Epithelial cell of proximal tubule (primary cell): ENCODE measurements at regions not wholly inside any gene's neighbourhood (a gene's known extent, or its start where the extent isn't known, plus 50 kb on each side); places are given as distances from the start of the nearest gene placed in this dataset.
A peak's percentile ranks its signal among the peaks of the same experiment; 100 is the strongest.
"Not testable (repeated sequence)": the region's sequence is repeated elsewhere in the genome, so short reads cannot be mapped to it uniquely, and the experiment has no call there.

ENCODE experiments used
- DNase-seq: peaks from one replicate; pipeline ENCODE4 v3.0.0-alpha.2; 2011; ENCODE audit warnings: low read depth
- H3K4me3 ChIP-seq: 2 replicates; pipeline ENCODE4 v1.5.1; 2011; ENCODE audit warnings: low read depth, mild to moderate bottlenecking, low read length
- CTCF ChIP-seq: conservative IDR thresholded peaks from 2 replicates; pipeline ENCODE4 v1.5.1; 2012; ENCODE audit warnings: low read depth, mild to moderate bottlenecking, low read length

GRCh38 chr11:134592391-134592990 lies 180.4 kb upstream of the B3GAT1 start:
- H3K4me3 ChIP-seq = no peak overlapping the region
- DNase-seq = no peak
- peak; percentile 80 for TF ChIP-seq CTCF

- no peak overlapping the region for H3K4me3 ChIP-seq
- no peak for DNase-seq
- no peak for TF ChIP-seq CTCF
Measured at GRCh38 chr11:134591338-134591737, 179.3 kb upstream of the B3GAT1 start.

- no peak overlapping the region for H3K4me3 ChIP-seq
- no peak for TF ChIP-seq CTCF
- DNase-seq = no peak
Measured at GRCh38 chr11:134589129-134589528, 177.1 kb upstream of the B3GAT1 start.

GRCh38 chr11:134588460-134589110 lies 176.5 kb upstream of the B3GAT1 start:
- not testable (repeated sequence) for DNase-seq, H3K4me3 ChIP-seq

GRCh38 chr11:134587345-134587744 lies 175.3 kb upstream of the B3GAT1 start:
- no peak overlapping the region for H3K4me3 ChIP-seq
- no peak for TF ChIP-seq CTCF
- DNase-seq = no peak

GRCh38 chr11:134586726-134587125 lies 174.7 kb upstream of the B3GAT1 start:
- H3K4me3 ChIP-seq = no peak overlapping the region
- TF ChIP-seq CTCF = no peak
- DNase-seq = no peak

GRCh38 chr11:134585666-134586610 lies 173.9 kb upstream of the B3GAT1 start:
- no peak overlapping the region for H3K4me3 ChIP-seq
- TF ChIP-seq CTCF = no peak
- DNase-seq = no peak
